Activated T-helper 2 cell treated with anti-CD3 and anti-CD28 coated beads, Interferon-gamma antibody, Interleukin-2, Interleukin-4, amounts not matched to agents 10 μg/mL and 5 μg/mL and 100 μg/mL, durations not matched to agents 14 hours and 24 hours and 36 hours (primary cell): ENCODE measurements at regions not wholly inside any gene's neighbourhood (a gene's known extent, or its start where the extent isn't known, plus 50 kb on each side); places are given as distances from the start of the nearest gene placed in this dataset.

Source experiments
- DNase-seq: peaks from one replicate; pipeline ENCODE4 v3.0.0; 2021; ENCODE audit warnings: low spot score
- H3K27ac Mint-ChIP-seq: one replicate; pipeline ENCODE4 v1.8.0; 2021; ENCODE audit warnings: mixed read lengths
- H3K27me3 Mint-ChIP-seq: one replicate; pipeline ENCODE4 v1.8.0; 2021; ENCODE audit warnings: low read depth, mixed read lengths
- H3K36me3 Mint-ChIP-seq: one replicate; pipeline ENCODE4 v1.8.0; 2021; ENCODE audit warnings: low read depth, mixed read lengths
- H3K4me1 Mint-ChIP-seq: one replicate; pipeline ENCODE4 v1.8.0; 2021; ENCODE audit warnings: low read depth, mixed read lengths
- H3K4me3 Mint-ChIP-seq: one replicate; pipeline ENCODE4 v1.8.0; 2021; ENCODE audit warnings: low read depth, mild to moderate bottlenecking, moderate library complexity, mixed read lengths
- H3K9me3 Mint-ChIP-seq: one replicate; pipeline ENCODE4 v1.8.0; 2021; ENCODE audit warnings: mixed read lengths
- intact Hi-C: fragments of 100-400 bp; cut with micrococcal nuclease; formaldehyde crosslinking; loops from one replicate; pipeline ENCODE4 v1.15.1; 2023

DNA sequence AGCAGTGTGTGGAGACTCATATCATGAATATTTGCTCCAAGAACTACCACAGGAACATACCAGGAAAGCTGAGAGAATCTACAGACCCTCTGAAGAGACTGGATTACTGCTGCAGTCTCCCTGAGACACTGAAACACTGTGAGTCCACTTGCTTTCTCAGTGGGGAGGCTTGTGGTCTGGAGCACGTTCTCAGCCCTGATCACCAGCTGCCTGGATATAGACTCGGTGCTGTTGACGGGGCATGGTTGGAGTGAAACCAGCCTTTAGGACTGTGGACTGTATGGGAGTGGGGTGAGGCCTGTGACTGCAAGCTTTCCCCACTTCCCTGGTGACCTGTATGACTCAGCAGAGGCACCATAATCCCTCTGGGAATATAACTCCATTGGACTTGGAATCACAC lies 525.8 kb upstream of the FBXO33 start:
- Mint-ChIP-seq H3K9me3 (peaks cover 43% of the 10 kb centered on the region), H3K36me3 (no peaks in the 10 kb centered on the region), H3K4me1 (no peaks in the 10 kb centered on the region), H3K27ac (no peak overlapping the region), H3K4me3 (no peak overlapping the region), H3K27me3 (no peaks in the 10 kb centered on the region)
- DNase-seq: no peak
- intact Hi-C loops: no loop called here

DNA sequence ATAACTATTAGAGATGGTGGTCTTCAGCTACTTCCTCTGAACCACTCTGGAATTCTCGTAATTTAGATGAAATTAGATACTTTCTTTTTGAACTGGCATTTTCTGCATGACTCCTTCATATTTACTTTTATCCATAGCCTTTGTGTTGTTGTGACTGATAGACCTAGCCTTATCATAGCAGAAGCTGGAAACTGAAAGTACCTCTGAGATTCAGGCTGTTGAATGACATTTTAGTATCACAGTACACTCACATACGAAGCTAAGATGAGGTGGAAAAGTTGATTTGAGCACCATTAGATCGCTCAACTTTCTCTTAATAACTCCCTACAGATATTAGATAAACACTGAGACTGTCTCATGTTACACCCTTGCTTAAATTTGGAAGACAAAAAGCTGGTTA lies 525.1 kb upstream of the FBXO33 start:
- no peaks in the 10 kb centered on the region for H3K4me1 Mint-ChIP-seq
- H3K27me3 Mint-ChIP-seq: no peaks in the 10 kb centered on the region
- H3K4me3 Mint-ChIP-seq: no peak overlapping the region
- H3K36me3 Mint-ChIP-seq: no peaks in the 10 kb centered on the region
- DNase-seq: no peak
- intact Hi-C loops: no loop called here
- no peak overlapping the region for H3K27ac Mint-ChIP-seq
- H3K9me3 Mint-ChIP-seq: peaks cover 41% of the 10 kb centered on the region

DNA sequence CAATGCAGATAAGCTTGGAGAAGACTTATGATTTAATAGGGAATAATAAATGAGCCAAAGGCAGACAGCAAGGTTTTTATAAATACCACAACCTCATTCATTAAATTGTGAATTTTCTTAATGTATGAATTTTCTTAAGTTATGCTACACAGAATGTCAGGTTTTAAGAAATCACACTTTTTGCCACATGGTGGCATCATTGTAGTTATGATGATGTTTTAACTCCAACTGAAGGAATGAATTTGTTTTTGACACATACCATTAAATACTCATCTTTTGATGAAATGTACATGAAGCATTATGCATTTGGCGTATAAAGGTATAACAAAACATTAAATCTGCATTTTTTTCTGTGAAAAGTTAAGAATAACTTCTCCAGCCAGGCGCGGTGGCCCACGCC lies 524.1 kb upstream of the FBXO33 start:
- Mint-ChIP-seq H3K9me3 (peaks cover 40% of the 10 kb centered on the region), H3K4me3 (no peak overlapping the region), H3K4me1 (no peaks in the 10 kb centered on the region), H3K27ac (no peak overlapping the region), H3K27me3 (no peaks in the 10 kb centered on the region), H3K36me3 (no peaks in the 10 kb centered on the region)
- intact Hi-C loops: no loop called here
- no peak for DNase-seq

DNA sequence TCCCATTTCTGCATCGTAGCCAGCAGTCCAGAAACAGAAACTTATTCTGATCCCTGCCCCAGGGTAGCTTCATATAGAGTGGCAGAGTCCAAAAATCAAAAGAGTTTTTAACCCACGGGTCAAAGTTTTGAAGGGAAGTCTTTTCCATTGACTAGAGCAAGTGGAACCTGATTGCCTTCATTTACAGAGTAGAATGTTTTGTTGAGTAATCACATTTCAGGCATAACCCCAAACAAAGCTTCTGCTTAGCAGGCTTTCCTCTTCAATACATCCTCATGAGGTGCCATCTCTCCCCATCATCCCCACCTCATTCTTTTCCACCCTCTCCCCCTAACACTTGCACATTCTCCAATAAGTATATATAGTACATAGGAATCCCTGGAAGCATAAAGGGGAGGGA lies 516.0 kb upstream of the FBXO33 start:
- Mint-ChIP-seq H3K27ac (no peak overlapping the region), H3K9me3 (peaks cover 35% of the 10 kb centered on the region), H3K4me3 (no peak overlapping the region), H3K36me3 (no peaks in the 10 kb centered on the region), H3K27me3 (no peaks in the 10 kb centered on the region), H3K4me1 (no peaks in the 10 kb centered on the region)
- DNase-seq: no peak
- intact Hi-C loops: no loop called here

DNA sequence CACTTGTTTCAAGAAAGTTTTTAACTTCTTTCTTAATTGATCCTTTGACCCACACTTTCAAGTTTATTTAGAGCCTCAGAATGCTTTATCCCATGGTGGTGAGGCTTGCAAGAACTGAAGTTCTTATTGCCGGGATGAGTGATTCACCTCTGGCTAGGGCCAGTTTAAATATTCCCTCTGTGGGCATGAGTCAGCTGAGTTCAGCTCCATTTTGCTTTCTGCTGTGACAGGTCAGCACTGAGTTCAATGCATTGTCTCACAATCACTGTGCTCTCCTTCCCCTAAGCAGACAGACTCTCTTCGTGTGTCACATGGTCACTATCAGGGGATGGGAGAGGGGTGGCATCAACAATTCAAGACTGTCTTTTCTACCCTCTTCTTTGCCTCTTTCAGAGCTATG lies 514.6 kb upstream of the FBXO33 start:
- DNase-seq: no peak
- Mint-ChIP-seq H3K4me3 (no peak overlapping the region), H3K9me3 (peaks cover 26% of the 10 kb centered on the region), H3K36me3 (no peaks in the 10 kb centered on the region), H3K27ac (no peak overlapping the region), H3K4me1 (no peaks in the 10 kb centered on the region), H3K27me3 (no peaks in the 10 kb centered on the region)
- intact Hi-C loops: no loop called here

DNA sequence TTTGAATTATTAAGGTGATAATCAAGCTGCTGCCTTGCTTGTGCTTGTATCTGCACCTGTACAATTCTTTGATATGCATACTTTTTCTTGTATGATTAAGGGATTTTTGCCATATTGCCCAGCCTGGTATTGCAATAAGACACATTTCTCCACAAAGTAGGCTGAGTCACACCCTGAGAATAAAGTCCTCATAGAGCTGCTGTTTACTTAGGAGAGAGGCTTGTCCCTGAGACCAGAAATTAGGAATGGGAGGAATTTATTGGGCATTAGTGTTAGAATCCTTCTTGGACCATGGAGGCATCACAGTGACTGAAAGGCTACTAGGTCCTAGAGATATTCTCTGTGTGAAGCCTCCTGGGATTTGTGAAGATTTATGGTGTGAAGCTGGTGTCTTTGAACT lies 506.8 kb upstream of the FBXO33 start:
- no peak for DNase-seq
- no peak overlapping the region for H3K4me3 Mint-ChIP-seq
- no peak overlapping the region for H3K27ac Mint-ChIP-seq
- intact Hi-C loops: no loop called here
- H3K4me1 Mint-ChIP-seq: no peaks in the 10 kb centered on the region
- H3K36me3 Mint-ChIP-seq: no peaks in the 10 kb centered on the region
- H3K9me3 Mint-ChIP-seq: peaks cover 12% of the 10 kb centered on the region
- H3K27me3 Mint-ChIP-seq: no peaks in the 10 kb centered on the region

DNA sequence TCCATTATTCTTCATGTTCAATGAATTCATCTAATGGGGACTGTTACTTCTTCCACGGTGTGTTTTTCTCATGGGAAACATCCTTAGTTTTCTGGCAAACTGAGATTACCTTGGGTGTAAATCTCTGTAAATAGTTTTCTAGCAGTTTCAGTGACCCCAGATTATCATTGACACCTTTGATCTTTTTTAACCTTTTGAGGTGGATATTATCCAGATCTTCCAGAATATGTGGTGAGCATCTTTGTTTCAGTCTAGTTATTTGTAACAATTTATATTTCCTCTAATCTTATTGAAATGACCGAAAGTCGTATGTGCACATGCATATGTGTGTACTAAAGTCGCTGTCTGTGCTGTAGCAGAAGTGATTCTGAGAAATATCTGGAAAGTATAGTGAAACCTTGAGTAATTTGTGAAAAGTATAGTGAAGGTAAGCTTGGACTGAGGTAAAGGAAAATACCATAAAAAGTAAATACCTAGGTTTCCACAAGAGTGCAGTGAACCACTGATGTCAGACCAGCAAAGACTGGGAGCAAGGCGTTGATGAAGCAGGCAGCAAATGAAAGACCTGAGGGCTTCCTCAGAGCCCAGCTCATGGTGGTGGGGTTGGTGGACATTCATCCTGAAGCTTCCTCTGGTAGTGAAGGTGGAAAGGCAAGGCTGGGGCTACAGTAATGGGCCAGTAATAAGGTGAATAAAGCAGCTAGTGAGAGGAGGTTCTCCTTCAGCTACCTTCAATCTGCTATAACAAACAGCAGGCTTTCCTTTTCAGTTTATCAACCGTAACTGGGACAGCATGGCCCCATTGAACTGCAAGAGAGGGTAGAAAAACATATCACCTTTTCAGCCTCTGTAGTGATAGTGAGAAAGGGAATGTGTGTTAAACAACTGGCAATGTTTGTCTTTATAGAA lies 480.2 kb upstream of the FBXO33 start:
- DNase-seq: no peak
- no peaks in the 10 kb centered on the region for H3K27me3 Mint-ChIP-seq

DNA sequence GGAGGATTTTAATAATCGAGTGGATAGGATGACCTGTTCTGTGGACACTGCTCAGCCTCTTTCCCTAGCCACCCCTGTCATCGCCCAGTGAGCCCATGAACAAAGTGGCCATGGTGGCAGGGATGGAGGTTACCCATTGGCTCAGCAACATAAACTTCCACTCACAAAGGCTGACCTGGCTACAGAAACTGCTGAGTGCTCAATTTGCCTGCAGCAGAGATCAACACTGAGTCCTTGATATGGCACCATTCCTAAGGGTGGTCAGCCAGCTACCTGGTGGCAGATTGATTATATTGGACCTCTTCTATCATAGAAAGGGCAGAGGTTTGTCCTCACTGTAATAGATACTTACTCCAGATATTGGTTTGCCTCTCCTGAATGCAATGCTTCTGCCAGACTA lies 465.4 kb upstream of the FBXO33 start:
- Mint-ChIP-seq H3K4me3 (no peak overlapping the region), H3K4me1 (no peaks in the 10 kb centered on the region), H3K27me3 (no peaks in the 10 kb centered on the region), H3K36me3 (no peaks in the 10 kb centered on the region), H3K9me3 (peaks cover 24% of the 10 kb centered on the region), H3K27ac (no peak overlapping the region)
- no peak for DNase-seq
- intact Hi-C loops: no loop called here

More for the DNA sequence above, 480.2 kb upstream of the FBXO33 start:
- no peaks in the 10 kb centered on the region for H3K36me3 Mint-ChIP-seq
- no peak overlapping the region for H3K27ac Mint-ChIP-seq
- no peak overlapping the region for H3K4me3 Mint-ChIP-seq
- H3K9me3 Mint-ChIP-seq: no peaks in the 10 kb centered on the region
- no peaks in the 10 kb centered on the region for H3K4me1 Mint-ChIP-seq
- intact Hi-C loops: no loop called here

DNA sequence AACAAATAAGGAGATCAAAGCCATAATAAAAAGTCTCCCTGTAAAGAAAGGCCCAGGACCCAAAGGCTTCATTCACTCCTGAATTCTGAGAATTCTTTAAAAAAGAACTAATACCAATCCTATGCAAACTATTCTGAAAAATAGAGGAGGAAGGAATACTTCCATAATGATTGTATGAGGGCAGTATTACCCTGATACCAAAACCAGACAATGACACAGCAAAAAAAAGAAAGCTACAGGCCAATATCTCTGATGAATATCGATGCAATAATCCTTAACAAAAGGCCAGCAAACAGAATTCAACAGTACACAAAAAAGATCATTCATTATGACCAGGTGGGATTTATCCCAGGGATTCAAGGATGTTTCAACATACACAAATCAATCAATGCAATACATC lies 457.8 kb upstream of the FBXO33 start:
- H3K4me3 Mint-ChIP-seq: no peak overlapping the region
- no peaks in the 10 kb centered on the region for H3K27me3 Mint-ChIP-seq
- H3K4me1 Mint-ChIP-seq: no peaks in the 10 kb centered on the region
- no peaks in the 10 kb centered on the region for H3K36me3 Mint-ChIP-seq
- no peak for DNase-seq
- intact Hi-C loops: no loop called here
- H3K9me3 Mint-ChIP-seq: peaks cover 48% of the 10 kb centered on the region
- no peak overlapping the region for H3K27ac Mint-ChIP-seq

DNA sequence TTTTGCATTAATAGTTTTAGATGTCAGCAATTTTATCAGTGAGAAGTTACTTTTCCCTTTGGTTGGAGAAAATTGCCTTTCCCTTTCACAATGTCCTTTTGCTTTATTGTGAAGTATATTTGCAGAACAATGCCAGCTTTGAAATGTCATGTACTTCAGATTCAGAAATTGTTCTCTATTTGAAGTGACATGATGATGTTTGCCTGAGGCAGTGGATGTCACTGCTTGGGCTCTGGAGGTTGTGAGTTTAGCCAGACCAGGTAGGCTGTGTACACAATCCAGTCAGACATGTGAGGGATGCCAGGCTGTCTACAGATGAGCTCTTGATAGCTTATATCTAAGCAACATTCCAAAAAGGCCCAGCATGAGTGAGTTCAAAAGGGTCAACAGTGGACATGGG lies 451.9 kb upstream of the FBXO33 start:
- Mint-ChIP-seq H3K4me1 (no peaks in the 10 kb centered on the region), H3K9me3 (peaks cover 32% of the 10 kb centered on the region), H3K27me3 (no peaks in the 10 kb centered on the region), H3K36me3 (no peaks in the 10 kb centered on the region), H3K4me3 (no peak overlapping the region), H3K27ac (no peak overlapping the region)
- intact Hi-C loops: no loop called here
- DNase-seq: no peak

DNA sequence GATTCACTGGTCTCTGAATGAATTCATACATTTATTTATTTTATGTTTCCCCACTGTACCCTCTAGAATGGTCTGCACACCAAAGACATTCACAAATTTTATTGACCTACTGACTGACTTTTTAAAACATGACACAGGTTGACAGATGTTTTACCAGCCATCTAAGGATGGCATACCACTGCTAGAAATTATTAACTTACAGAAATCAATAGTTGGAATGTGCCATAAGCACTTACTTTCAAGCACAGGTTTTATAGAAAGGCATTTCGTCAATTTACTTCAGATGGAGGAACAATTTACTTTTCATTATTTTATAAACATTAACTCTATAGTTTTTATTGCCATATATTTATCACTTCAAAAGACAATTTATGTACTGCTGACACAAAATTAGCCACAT lies 448.7 kb upstream of the FBXO33 start:
- no peaks in the 10 kb centered on the region for H3K27me3 Mint-ChIP-seq
- H3K36me3 Mint-ChIP-seq: no peaks in the 10 kb centered on the region
- peaks cover 9% of the 10 kb centered on the region for H3K9me3 Mint-ChIP-seq
- H3K4me1 Mint-ChIP-seq: no peaks in the 10 kb centered on the region
- no peak overlapping the region for H3K27ac Mint-ChIP-seq
- no peak overlapping the region for H3K4me3 Mint-ChIP-seq
- DNase-seq: no peak
- intact Hi-C loops: no loop called here

DNA sequence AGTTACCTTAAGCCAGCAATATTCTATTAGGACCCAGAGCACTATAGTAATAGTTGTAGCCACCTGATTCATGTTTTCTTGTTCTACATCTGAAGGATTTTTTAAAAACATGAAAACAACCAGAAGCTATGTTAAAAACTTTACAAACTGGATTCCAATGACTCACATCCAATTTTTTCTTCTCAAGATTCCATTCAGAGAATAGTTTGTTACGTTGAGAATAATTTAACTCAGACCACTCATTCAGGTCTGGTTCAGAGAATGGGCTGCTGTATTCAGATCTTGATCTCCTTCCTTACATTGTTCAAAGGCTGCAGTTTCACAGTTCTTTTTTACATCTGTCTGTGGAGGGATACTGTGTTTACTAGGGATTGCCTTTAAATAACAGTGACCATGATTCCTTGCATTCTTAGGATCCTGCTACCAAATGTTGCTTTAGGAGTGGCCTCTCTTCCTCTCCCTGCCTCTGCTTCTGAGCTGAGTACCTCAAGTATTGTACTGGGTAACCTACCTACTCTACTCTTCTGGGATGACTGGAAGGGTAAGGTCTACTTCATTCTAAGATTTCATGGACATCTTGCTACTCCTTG lies 448.0 kb upstream of the FBXO33 start:
- Mint-ChIP-seq H3K4me1 (no peaks in the 10 kb centered on the region), H3K9me3 (peaks cover 15% of the 10 kb centered on the region), H3K4me3 (no peak overlapping the region), H3K27me3 (no peaks in the 10 kb centered on the region), H3K36me3 (no peaks in the 10 kb centered on the region), H3K27ac (no peak overlapping the region)
- intact Hi-C loops: no loop called here
- no peak for DNase-seq

DNA sequence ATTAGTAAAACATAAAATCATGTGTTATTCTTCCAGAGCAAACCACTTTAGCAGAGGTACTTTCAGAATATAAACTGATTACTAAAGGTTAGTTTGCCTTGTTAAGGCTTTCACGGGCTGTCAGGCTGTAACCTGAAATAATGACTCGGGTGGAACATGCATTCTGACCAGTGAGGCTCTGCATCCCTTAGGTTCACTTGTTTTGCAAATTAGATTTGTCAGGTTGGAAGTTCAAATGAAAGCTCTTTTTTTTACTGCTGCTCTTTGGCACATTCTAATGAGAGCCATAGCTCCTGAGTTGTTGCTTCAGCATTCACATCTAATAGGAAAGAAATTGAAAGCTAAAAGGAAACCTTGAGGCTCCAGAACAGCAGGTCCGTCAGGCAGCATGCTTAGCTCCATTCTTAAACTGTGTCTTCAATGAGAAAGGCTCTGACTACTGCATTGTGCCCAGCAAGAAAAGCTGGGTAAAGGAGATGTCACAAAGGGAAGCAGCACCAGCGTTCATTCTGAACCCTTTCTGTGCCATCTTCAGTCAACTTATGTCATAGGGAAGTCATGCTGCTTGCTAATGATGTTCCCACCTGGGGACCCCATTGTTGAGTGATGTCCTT lies 445.5 kb upstream of the FBXO33 start:
- Mint-ChIP-seq H3K9me3 (peaks cover 8% of the 10 kb centered on the region), H3K4me3 (no peak overlapping the region), H3K36me3 (no peaks in the 10 kb centered on the region), H3K4me1 (no peaks in the 10 kb centered on the region), H3K27ac (no peak overlapping the region), H3K27me3 (no peaks in the 10 kb centered on the region)
- no peak for DNase-seq
- intact Hi-C loops: no loop called here
